ENCODE measurements at regions not wholly inside any gene's neighbourhood (a gene's known extent, or its start where the extent isn't known, plus 50 kb on each side); places are given as distances from the start of the nearest gene placed in this dataset.

DNA sequence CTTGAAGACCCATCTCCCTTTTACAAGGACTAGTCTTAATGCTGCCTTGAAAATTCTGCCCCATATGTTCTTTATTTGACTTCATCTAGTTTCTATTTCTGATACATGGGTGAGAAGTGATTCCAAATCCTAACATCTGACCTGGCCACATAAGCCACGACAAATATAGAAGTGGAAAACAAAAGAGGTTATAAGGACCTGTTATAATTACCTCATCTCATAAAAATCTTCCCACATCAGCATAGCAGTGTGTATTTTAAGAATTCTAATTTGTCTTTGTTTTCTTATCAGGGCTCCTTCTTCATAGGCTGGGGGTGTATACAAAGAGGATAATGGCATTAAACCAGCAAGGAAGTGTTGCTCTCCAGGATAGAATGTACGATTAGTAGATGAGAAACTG is 1007.4 kb downstream of the TTLL7 start:
- intact Hi-C loops (cut with DNase I; ENCODE audit: low total_unique reads) = no loop called here
- Histone ChIP-seq H3K27me3 (no peaks in the 10 kb centered on the region), H3K36me3 (no peaks in the 10 kb centered on the region), H3K9me3 (no peaks in the 10 kb centered on the region), H3K27ac (no peak overlapping the region), H3K4me1 (peaks cover 0 to 4% (median 0%) of the 10 kb centered on the region in 4 donors), H3K4me3 (no peak overlapping the region)
- DNase-seq = no peak
- TF ChIP-seq EP300 (IDR thresholded peaks at IDR 0.05) (no peak), POLR2AphosphoS5 (IDR thresholded peaks at IDR 0.05) (no peak), POLR2A (IDR thresholded peaks at IDR 0.05) (no peak)
- TF ChIP-seq, protein P1, sequence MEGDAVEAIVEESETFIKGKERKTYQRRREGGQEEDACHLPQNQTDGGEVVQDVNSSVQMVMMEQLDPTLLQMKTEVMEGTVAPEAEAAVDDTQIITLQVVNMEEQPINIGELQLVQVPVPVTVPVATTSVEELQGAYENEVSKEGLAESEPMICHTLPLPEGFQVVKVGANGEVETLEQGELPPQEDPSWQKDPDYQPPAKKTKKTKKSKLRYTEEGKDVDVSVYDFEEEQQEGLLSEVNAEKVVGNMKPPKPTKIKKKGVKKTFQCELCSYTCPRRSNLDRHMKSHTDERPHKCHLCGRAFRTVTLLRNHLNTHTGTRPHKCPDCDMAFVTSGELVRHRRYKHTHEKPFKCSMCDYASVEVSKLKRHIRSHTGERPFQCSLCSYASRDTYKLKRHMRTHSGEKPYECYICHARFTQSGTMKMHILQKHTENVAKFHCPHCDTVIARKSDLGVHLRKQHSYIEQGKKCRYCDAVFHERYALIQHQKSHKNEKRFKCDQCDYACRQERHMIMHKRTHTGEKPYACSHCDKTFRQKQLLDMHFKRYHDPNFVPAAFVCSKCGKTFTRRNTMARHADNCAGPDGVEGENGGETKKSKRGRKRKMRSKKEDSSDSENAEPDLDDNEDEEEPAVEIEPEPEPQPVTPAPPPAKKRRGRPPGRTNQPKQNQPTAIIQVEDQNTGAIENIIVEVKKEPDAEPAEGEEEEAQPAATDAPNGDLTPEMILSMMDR (IDR thresholded peaks at IDR 0.05) = no peak
- WGBS, 5 donors = 58 to 72% (median 66%) methylated on average over 2 of the region's 2 CpGs

DNA sequence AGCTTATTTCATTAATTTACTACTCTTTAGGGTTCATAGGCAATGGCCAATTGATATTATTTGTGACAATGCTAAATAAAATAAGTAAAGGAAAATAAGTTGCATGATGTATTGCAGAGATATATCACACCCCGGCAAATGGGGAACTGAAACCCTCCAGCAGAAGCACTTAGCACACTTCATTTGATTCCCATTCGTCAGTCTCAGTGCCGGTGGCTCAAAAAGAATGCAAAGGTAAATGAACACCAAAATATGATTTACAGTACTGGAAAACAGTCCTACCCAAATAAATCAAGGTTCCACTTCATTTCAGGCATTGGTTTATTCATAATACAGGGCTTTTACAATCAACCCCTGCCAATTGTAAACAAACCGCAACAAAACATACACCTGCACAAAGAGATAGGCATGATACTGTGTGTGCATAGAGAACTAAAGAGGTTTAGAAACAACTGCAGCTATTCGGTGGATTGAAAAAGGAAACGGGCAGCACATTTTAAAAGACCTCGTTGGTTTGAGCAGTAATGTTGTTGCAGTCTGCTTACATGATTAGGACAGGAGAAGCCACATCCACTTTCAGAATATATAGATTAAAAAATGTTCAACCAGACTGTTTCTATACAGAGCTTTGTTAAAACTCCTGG is 1019.2 kb downstream of the TTLL7 start:
- WGBS, 5 donors = 16 to 35% (median 29%) methylated on average over 7 of the region's 7 CpGs

DNA sequence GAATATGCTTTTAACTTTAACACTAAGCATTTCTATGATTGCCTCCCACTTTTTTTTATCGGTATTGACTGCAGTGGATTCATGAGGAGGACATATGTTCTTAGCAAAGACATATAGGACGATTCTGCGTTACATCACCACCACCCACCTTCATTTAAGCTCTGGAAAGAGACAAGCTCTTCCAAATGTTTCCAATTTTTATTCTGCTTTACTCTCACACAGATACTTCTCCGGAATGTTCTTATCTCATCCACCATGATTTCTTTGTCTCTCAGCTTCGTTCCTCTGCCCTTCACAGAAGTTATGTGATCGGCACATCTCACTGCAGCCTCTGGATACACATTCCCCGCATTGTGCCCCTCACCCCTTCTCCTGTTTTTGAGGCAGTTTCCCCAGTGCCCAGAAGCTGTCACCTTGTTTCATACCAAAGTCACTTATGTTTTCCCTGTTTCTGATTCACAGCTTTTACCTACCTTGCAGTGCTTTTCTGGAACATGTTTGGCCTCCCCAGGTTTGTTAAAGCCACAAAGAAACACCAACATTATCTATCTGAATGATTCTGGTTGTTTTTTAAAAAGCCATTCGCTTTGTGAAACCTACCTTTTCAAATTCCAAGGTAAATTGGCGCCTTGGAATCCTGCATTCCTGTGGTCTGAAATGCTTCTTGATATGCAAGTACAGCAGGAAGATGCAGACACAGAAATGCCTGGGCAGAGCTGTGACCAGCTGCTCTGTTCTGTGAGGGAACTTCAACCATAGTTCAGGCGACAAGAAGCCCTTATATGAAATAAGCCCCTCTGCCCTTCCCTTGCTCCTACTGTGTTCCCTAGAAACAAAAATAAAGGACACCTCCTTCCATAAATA is 1020.2 kb downstream of the TTLL7 start:
- no peak overlapping the region for H3K27ac ChIP-seq
- H3K27me3 ChIP-seq = no peaks in the 10 kb centered on the region
- DNase-seq = no peak
- intact Hi-C loops (cut with DNase I; ENCODE audit: low total_unique reads) = no loop called here
- no peaks in the 10 kb centered on the region for H3K36me3 ChIP-seq
- H3K4me1 ChIP-seq = peaks cover 0 to 10% (median 0%) of the 10 kb centered on the region in 4 donors
- H3K9me3 ChIP-seq = no peaks in the 10 kb centered on the region
- WGBS, 5 donors = 65 to 82% (median 76%) methylated on average over 10 of the region's 10 CpGs
- no peak overlapping the region for H3K4me3 ChIP-seq
- TF ChIP-seq, protein P1 (IDR thresholded peaks at IDR 0.05) = no peak
- TF ChIP-seq POLR2A (IDR thresholded peaks at IDR 0.05) (no peak), EP300 (IDR thresholded peaks at IDR 0.05) (no peak), POLR2AphosphoS5 (IDR thresholded peaks at IDR 0.05) (no peak)

More for the DNA sequence above, 1019.2 kb downstream of the TTLL7 start:
- peak in 1 of 2 donors; percentile 28 for DNase-seq
- no peak overlapping the region for H3K27ac ChIP-seq
- intact Hi-C loops (cut with DNase I; ENCODE audit: low total_unique reads) = no loop called here
- H3K36me3 ChIP-seq = no peaks in the 10 kb centered on the region
- TF ChIP-seq POLR2A (IDR thresholded peaks at IDR 0.05) (no peak), EP300 (IDR thresholded peaks at IDR 0.05) (no peak)
- peaks cover 0 to 10% (median 0%) of the 10 kb centered on the region in 4 donors for H3K4me1 ChIP-seq
- no peaks in the 10 kb centered on the region for H3K9me3 ChIP-seq
- H3K27me3 ChIP-seq = no peaks in the 10 kb centered on the region
- H3K4me3 ChIP-seq = no peak overlapping the region

DNA sequence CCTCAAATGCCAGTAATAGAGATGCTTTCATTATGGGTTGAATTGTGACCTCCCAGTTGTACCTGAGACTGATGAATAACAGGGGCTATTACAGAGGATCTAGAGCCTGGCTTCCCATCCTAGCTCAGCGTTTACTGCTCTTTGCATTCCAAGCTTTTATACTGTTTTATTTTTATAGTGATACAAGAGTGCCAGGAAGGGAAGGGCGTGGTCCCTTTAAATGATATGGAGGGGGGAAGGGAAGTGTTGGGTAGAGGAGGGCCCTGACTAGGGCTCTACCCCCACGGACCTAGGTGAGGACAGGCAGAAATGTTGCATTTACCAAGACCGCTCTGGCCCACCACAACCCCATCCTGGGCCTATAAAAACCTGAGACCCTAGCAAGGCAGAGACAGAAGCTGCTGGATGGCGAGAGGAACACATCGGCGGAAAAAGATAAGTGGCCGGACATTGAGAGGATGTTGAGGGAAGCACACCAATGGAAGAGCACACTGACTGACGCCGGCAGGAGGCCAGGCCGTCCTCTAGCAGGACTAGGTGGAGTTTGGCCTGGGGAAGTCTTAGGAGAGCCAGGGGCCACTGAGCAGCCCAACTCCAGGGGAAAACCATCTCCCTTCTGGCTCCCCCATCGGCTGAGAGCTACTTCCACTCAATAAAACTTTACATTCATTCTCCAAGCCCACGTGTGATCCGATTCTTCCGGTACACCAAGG is 1025.9 kb downstream of the TTLL7 start:
- no peaks in the 10 kb centered on the region for H3K36me3 ChIP-seq
- no peaks in the 10 kb centered on the region for H3K4me1 ChIP-seq
- H3K27ac ChIP-seq = no peak overlapping the region
- no peak for TF ChIP-seq POLR2AphosphoS5 (IDR thresholded peaks at IDR 0.05)
- TF ChIP-seq, protein P1 (IDR thresholded peaks at IDR 0.05) = no peak
- TF ChIP-seq POLR2A (IDR thresholded peaks at IDR 0.05) = no peak
- TF ChIP-seq EP300 (IDR thresholded peaks at IDR 0.05) = no peak
- no peak overlapping the region for H3K4me3 ChIP-seq
- no peak for DNase-seq
- H3K9me3 ChIP-seq = no peaks in the 10 kb centered on the region
- WGBS, 5 donors = 85 to 88% (median 86%) methylated on average over 15 of the region's 15 CpGs
- H3K27me3 ChIP-seq = no peaks in the 10 kb centered on the region
- intact Hi-C loops (cut with DNase I; ENCODE audit: low total_unique reads) = no loop called here

All from stomach (tissue), 8 donors.